HCT116 (cell line): ENCODE measurements at regions not wholly inside any gene's neighbourhood (a gene's known extent, or its start where the extent isn't known, plus 50 kb on each side); places are given as distances from the start of the nearest gene placed in this dataset.

ENCODE experiments used
- ATAC-seq: fragments of 200-7000 bp; cut with Tn5 transposase; 2 replicates; pipeline ENCODE4 v1.9.1; 2020; ENCODE audit warnings: mild to moderate bottlenecking, moderate library complexity
- BruUV-seq: library from RNA; stranded (reverse); fragments of 400-500 nt; replicated peaks from 2 replicates; lab custom pipeline; 2021; lab: Mats Ljungman, UMichigan
- CTCF ChIA-PET: fragments of 300-600 bp; sonication (Branson Sonifier 250); formaldehyde crosslinking; loops from one replicate; lab custom pipeline; 2021; ENCODE audit warnings: antibody characterized with exemption; lab: Charles Lee
- POLR2A ChIA-PET: fragments of 300-600, 350-600 bp; sonication (Branson Sonifier 250); formaldehyde crosslinking; loops from one replicate; lab custom pipeline; 2021; ENCODE audit warnings: antibody characterized with exemption; lab: Charles Lee
- RAD21 ChIA-PET, 2 experiments: fragments of 300-600 bp; sonication (Branson Sonifier 250); formaldehyde crosslinking; loops; one replicate each; lab custom pipeline; 2023; ENCODE audit warnings: low total read pairs in 2 of 2; ENCODE audit not compliant: uncharacterized antibody in 2 of 2, unreplicated experiment in 2 of 2, low non-redundant PET in 1 of 2; lab: Charles Lee
- DNase-seq: peaks from one replicate; pipeline ENCODE4 v3.0.0-alpha.2; 2010; ENCODE audit warnings: low read depth, low spot score
- H2AFZ ChIP-seq: fragments of 200-600 bp; shearing (Covaris generic), sonication (generic); 2 replicates; pipeline ENCODE4 v1.6.1; 2017; ENCODE audit warnings: low read depth, mixed run types, mixed read lengths, antibody characterized with exemption, low read length; ENCODE audit not compliant: poor library complexity, severe bottlenecking
- H3K27ac ChIP-seq: 2 replicates; pipeline ENCODE4 v1.5.1; 2012; ENCODE audit warnings: low read depth, low read length
- H3K27me3 ChIP-seq: fragments of 200-600 bp; sonication (generic); 2 replicates; pipeline ENCODE4 v1.6.1; 2016; ENCODE audit warnings: mixed run types, low read length, mixed read lengths; ENCODE audit not compliant: insufficient read depth
- H3K36me3 ChIP-seq, 2 experiments: fragments of 200-500 bp in 1 of 2; fragments of 200-600 bp in 1 of 2; sonication (Bioruptor generic) in 1 of 2; sonication (generic) in 1 of 2; 2 replicates each; pipeline versions ENCODE4 v1.5.1 to v1.6.1; 2014 to 2016; ENCODE audit warnings: low read length in 2 of 2, inconsistent platforms in 1 of 2, mixed read lengths in 1 of 2, mixed run types in 1 of 2; ENCODE audit not compliant: insufficient read depth in 2 of 2, control insufficient read depth in 1 of 2
- H3K4me1 ChIP-seq, 2 experiments: fragments of 200-600 bp in 1 of 2; sonication (generic) in 1 of 2; 2 replicates each; pipeline versions ENCODE4 v1.5.1 to v1.6.1; 2012 to 2017; ENCODE audit warnings: low read length in 2 of 2, inconsistent platforms in 1 of 2, mild to moderate bottlenecking in 1 of 2, mixed read lengths in 1 of 2, mixed run types in 1 of 2, moderate library complexity in 1 of 2; ENCODE audit not compliant: insufficient read depth in 2 of 2, control insufficient read depth in 1 of 2
- H3K4me2 ChIP-seq: fragments of 200-600 bp; sonication (generic); 2 replicates; pipeline ENCODE4 v1.6.1; 2017; ENCODE audit warnings: mixed run types, low read length, mixed read lengths
- H3K4me3 ChIP-seq, 2 experiments: fragments of 200-600 bp in 1 of 2; sonication (generic) in 1 of 2; replicated peaks in 1 of 2; 2 replicates each; pipeline ENCODE4 v1.5.1; 2011 to 2016; ENCODE audit warnings: low read length in 2 of 2, control low read depth in 1 of 2, low read depth in 1 of 2, mild to moderate bottlenecking in 1 of 2, mixed read lengths in 1 of 2, mixed run types in 1 of 2
- H3K79me2 ChIP-seq: fragments of 200-600 bp; sonication (generic); 2 replicates; pipeline ENCODE4 v1.6.1; 2017; ENCODE audit warnings: mild to moderate bottlenecking, mixed run types, low read length, moderate library complexity, mixed read lengths; ENCODE audit not compliant: insufficient read depth
- H3K9ac ChIP-seq: fragments of 200-600 bp; sonication (generic); 2 replicates; pipeline ENCODE4 v1.6.1; 2016; ENCODE audit warnings: low read length, mixed read lengths
- H3K9me2 ChIP-seq: fragments of 200-600 bp; sonication (generic), shearing (Covaris generic); 2 replicates; pipeline ENCODE4 v1.6.1; 2017; ENCODE audit warnings: mixed run types, mild to moderate bottlenecking, moderate library complexity; ENCODE audit not compliant: insufficient read depth
- H3K9me3 ChIP-seq, 2 experiments: fragments of 200-500 bp in 1 of 2; fragments of 200-600 bp in 1 of 2; sonication (Bioruptor generic) in 1 of 2; sonication (generic) in 1 of 2; 2 replicates each; pipeline ENCODE4 v1.6.1; 2014 to 2017; ENCODE audit warnings: low read length in 2 of 2, mixed read lengths in 2 of 2, inconsistent platforms in 1 of 2, low read depth in 1 of 2, mild to moderate bottlenecking in 1 of 2, mixed run types in 1 of 2, moderate library complexity in 1 of 2; ENCODE audit not compliant: control insufficient read depth in 1 of 2, insufficient read depth in 1 of 2
- H4K20me1 ChIP-seq: fragments of 200-600 bp; sonication (generic), shearing (Covaris generic); 2 replicates; pipeline ENCODE4 v1.6.1; 2017; ENCODE audit warnings: mixed run types, mild to moderate bottlenecking, moderate library complexity; ENCODE audit not compliant: insufficient read depth
- CEBPB ChIP-seq: IDR thresholded peaks from 2 replicates; pipeline ENCODE4 v1.6.1; 2012; ENCODE audit warnings: low read depth
- EGR1 ChIP-seq: IDR thresholded peaks from 2 replicates; pipeline ENCODE4 v1.6.1; 2012; ENCODE audit warnings: low read depth
- ELF1 ChIP-seq: IDR thresholded peaks from 2 replicates; pipeline ENCODE4 v1.6.1; 2012; ENCODE audit warnings: low read depth, borderline replicate concordance
- EZH2 ChIP-seq: fragments of 200-600 bp; sonication (generic); IDR thresholded peaks from 2 replicates; pipeline ENCODE4 v1.6.1; 2017; ENCODE audit warnings: antibody characterized with exemption, mixed run types
- FOSL1 ChIP-seq: IDR thresholded peaks from 2 replicates; pipeline ENCODE4 v1.6.1; 2012; ENCODE audit warnings: low read depth
- POLR2A ChIP-seq: IDR thresholded peaks from 2 replicates; pipeline ENCODE4 v1.7.0; 2011; ENCODE audit warnings: borderline replicate concordance; ENCODE audit not compliant: insufficient read depth, insufficient read length; ENCODE audit errors: extremely low read depth
- POLR2AphosphoS5 ChIP-seq: IDR thresholded peaks from 2 replicates; pipeline ENCODE4 v1.6.1; 2011; ENCODE audit warnings: mild to moderate bottlenecking, low read depth, low read length, moderate library complexity
- RAD21 ChIP-seq: IDR thresholded peaks from 2 replicates; pipeline ENCODE4 v1.6.1; 2012; ENCODE audit warnings: low read depth, mild to moderate bottlenecking
- SIN3A ChIP-seq: IDR thresholded peaks from 2 replicates; pipeline ENCODE4 v1.6.1; 2012; ENCODE audit warnings: low read depth
- SP1 ChIP-seq: IDR thresholded peaks from 2 replicates; pipeline ENCODE4 v1.6.1; 2012; ENCODE audit warnings: low read depth
- SRF ChIP-seq: IDR thresholded peaks from 2 replicates; pipeline ENCODE4 v1.6.1; 2012; ENCODE audit warnings: low read depth
- TCF7L2 ChIP-seq: IDR thresholded peaks from 2 replicates; pipeline ENCODE4 v1.7.0; 2011; ENCODE audit warnings: borderline replicate concordance, inconsistent platforms; ENCODE audit not compliant: insufficient read depth, insufficient read length; ENCODE audit errors: extremely low read depth
- ZFX ChIP-seq: fragments of 450-650 bp; IDR thresholded peaks from 2 replicates; pipeline ENCODE4 v1.6.1; 2017
- ZNF274 ChIP-seq: fragments of 200-500 bp; sonication (Bioruptor generic); IDR thresholded peaks from 2 replicates; pipeline ENCODE4 v1.6.1; 2014; ENCODE audit warnings: mild to moderate bottlenecking, low read depth, low read length, inconsistent platforms
- intact Hi-C: fragments of 100-400 bp; cut with micrococcal nuclease; formaldehyde crosslinking; loops from 2 replicates; pipeline ENCODE4 v1.10.0; 2022
- TF ChIP-seq, protein P1 (sequence below): IDR thresholded peaks from 2 replicates; pipeline ENCODE4 v1.6.1; 2012
- TF ChIP-seq, protein P2 (sequence below): IDR thresholded peaks from 2 replicates; pipeline ENCODE4 v1.6.1; 2012; ENCODE audit warnings: low read depth

GRCh38 chr2:182543741-182544525, 117.1 kb upstream of the PDE1A start:
- no peak overlapping the region for H3K4me2 ChIP-seq
- no peaks in the 10 kb centered on the region for H4K20me1 ChIP-seq
- H2AFZ ChIP-seq = no peak overlapping the region
- no peak for DNase-seq
- BruUV-seq = no TSS peak
- H3K9me3 ChIP-seq = no peaks in the 10 kb centered on the region
- no peak for ATAC-seq
- H3K27ac ChIP-seq = no peak overlapping the region
- H3K9me2 ChIP-seq = no peaks in the 10 kb centered on the region
- H3K9ac ChIP-seq = no peak overlapping the region
- no peaks in the 10 kb centered on the region for H3K79me2 ChIP-seq
- TF ChIP-seq ELF1 (no peak), EZH2 (no peak), RAD21 (no peak), TCF7L2 (no peak), FOSL1 (no peak), SRF (no peak), ZNF274 (no peak), CEBPB (no peak), EGR1 (no peak), POLR2A (no peak), ZFX (no peak), SP1 (no peak), POLR2AphosphoS5 (no peak), SIN3A (no peak)
- TF ChIP-seq, protein P1, sequence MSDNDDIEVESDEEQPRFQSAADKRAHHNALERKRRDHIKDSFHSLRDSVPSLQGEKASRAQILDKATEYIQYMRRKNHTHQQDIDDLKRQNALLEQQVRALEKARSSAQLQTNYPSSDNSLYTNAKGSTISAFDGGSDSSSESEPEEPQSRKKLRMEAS = no peak
- TF ChIP-seq, protein P2, sequence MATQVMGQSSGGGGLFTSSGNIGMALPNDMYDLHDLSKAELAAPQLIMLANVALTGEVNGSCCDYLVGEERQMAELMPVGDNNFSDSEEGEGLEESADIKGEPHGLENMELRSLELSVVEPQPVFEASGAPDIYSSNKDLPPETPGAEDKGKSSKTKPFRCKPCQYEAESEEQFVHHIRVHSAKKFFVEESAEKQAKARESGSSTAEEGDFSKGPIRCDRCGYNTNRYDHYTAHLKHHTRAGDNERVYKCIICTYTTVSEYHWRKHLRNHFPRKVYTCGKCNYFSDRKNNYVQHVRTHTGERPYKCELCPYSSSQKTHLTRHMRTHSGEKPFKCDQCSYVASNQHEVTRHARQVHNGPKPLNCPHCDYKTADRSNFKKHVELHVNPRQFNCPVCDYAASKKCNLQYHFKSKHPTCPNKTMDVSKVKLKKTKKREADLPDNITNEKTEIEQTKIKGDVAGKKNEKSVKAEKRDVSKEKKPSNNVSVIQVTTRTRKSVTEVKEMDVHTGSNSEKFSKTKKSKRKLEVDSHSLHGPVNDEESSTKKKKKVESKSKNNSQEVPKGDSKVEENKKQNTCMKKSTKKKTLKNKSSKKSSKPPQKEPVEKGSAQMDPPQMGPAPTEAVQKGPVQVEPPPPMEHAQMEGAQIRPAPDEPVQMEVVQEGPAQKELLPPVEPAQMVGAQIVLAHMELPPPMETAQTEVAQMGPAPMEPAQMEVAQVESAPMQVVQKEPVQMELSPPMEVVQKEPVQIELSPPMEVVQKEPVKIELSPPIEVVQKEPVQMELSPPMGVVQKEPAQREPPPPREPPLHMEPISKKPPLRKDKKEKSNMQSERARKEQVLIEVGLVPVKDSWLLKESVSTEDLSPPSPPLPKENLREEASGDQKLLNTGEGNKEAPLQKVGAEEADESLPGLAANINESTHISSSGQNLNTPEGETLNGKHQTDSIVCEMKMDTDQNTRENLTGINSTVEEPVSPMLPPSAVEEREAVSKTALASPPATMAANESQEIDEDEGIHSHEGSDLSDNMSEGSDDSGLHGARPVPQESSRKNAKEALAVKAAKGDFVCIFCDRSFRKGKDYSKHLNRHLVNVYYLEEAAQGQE = no peak
- ChIA-PET POLR2A (no interaction called here), RAD21 (no interaction called here), CTCF (no interaction called here)
- H3K36me3 ChIP-seq = no peaks in the 10 kb centered on the region
- no peaks in the 10 kb centered on the region for H3K27me3 ChIP-seq
- intact Hi-C loops = no loop called here
- no peak overlapping the region for H3K4me3 ChIP-seq
- H3K4me1 ChIP-seq = no peaks in the 10 kb centered on the region
